Upper lobe of right lung (tissue), 1 donor: ENCODE measurements at regions not wholly inside any gene's neighbourhood (a gene's known extent, or its start where the extent isn't known, plus 50 kb on each side); places are given as distances from the start of the nearest gene placed in this dataset.

Source experiments
- ATAC-seq: fragments of 200-7000 bp; cut with Tn5 transposase; one replicate; pipeline ENCODE4 v1.9.1; 2020; ENCODE audit warnings: mild to moderate bottlenecking, moderate library complexity
- DNase-seq: peaks from one replicate; pipeline ENCODE4 v3.0.0-alpha.2; 2020
- H3K27ac ChIP-seq: fragments of 200-600 bp; one replicate; pipeline ENCODE4 v1.8.0; 2022
- H3K27me3 ChIP-seq: fragments of 200-600 bp; one replicate; pipeline ENCODE4 v1.8.0; 2022; ENCODE audit warnings: mild to moderate bottlenecking
- H3K36me3 ChIP-seq: fragments of 200-600 bp; one replicate; pipeline ENCODE4 v1.8.0; 2022
- H3K4me1 ChIP-seq: fragments of 200-600 bp; one replicate; pipeline ENCODE4 v1.8.0; 2022
- H3K4me3 ChIP-seq: fragments of 200-600 bp; one replicate; pipeline ENCODE4 v1.8.0; 2022; ENCODE audit warnings: mild to moderate bottlenecking
- H3K9me3 ChIP-seq: fragments of 200-600 bp; one replicate; pipeline ENCODE4 v1.8.0; 2022
- intact Hi-C: fragments of 100-400 bp; cut with DNase I; formaldehyde crosslinking; loops from one replicate; pipeline ENCODE4 v1.11.0; 2022
- TF ChIP-seq, protein P1 (sequence below): fragments of 200-600 bp; IDR thresholded peaks from one replicate; pipeline ENCODE4 v1.8.0; 2022; ENCODE audit warnings: antibody characterized with exemption
- donor health status: DM: no; HTN: yes; CAD: no; lungs with severe emphysema.

DNA sequence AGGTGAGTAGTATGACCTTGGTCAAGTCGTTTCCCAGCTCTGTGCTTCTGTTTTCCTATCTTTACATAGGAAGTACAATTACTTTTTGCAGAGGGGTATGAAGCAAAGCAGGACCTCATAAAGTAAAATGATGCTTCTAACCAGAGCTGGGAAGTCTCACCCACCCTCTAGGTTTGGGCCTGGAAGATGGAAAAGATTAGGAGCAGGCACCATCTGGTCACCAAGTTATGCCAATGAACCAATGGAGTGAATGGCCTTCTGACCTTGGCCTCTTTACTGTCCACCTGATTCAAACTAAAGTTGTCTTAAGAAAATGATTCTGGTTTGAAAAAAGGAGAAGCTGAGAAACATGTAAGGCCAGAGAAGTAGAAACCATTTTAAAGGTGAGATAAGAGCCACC is 68.9 kb upstream of the CTNNBL1 start:
- no peak for ATAC-seq

DNA sequence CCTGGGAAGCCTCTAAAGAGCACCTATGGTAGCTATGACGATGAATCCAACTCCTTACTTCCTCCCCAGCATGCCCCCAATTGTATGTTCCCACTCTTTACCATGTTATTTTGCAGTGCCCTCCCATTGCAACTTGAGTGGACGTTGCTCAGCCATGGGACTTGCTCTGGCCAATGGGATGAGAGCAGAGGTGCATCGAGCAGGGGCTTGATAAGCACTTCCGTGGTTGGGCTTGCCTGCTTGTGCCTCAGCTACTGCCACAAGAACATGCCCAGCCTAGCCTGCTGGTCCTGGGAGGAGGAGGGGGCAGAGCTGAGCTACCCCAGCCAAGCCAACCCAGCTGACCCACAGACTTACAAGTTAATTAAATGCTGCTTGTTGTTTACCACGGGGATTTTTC is 71.1 kb upstream of the CTNNBL1 start:
- no peaks in the 10 kb centered on the region for H3K9me3 ChIP-seq
- H3K4me3 ChIP-seq, result no peak overlapping the region
- intact Hi-C loops, result no loop called here
- no peaks in the 10 kb centered on the region for H3K36me3 ChIP-seq
- no peaks in the 10 kb centered on the region for H3K4me1 ChIP-seq
- no peak for ATAC-seq
- DNase-seq, result no peak
- no peak overlapping the region for H3K27ac ChIP-seq
- TF ChIP-seq, protein P1, sequence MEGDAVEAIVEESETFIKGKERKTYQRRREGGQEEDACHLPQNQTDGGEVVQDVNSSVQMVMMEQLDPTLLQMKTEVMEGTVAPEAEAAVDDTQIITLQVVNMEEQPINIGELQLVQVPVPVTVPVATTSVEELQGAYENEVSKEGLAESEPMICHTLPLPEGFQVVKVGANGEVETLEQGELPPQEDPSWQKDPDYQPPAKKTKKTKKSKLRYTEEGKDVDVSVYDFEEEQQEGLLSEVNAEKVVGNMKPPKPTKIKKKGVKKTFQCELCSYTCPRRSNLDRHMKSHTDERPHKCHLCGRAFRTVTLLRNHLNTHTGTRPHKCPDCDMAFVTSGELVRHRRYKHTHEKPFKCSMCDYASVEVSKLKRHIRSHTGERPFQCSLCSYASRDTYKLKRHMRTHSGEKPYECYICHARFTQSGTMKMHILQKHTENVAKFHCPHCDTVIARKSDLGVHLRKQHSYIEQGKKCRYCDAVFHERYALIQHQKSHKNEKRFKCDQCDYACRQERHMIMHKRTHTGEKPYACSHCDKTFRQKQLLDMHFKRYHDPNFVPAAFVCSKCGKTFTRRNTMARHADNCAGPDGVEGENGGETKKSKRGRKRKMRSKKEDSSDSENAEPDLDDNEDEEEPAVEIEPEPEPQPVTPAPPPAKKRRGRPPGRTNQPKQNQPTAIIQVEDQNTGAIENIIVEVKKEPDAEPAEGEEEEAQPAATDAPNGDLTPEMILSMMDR, result no peak
- peaks cover 6% of the 10 kb centered on the region for H3K27me3 ChIP-seq

More for the DNA sequence above, 68.9 kb upstream of the CTNNBL1 start:
- TF ChIP-seq, protein P1, result no peak
- Histone ChIP-seq H3K27ac (no peak overlapping the region), H3K4me3 (no peak overlapping the region), H3K9me3 (no peaks in the 10 kb centered on the region), H3K36me3 (no peaks in the 10 kb centered on the region), H3K27me3 (peaks cover 21% of the 10 kb centered on the region), H3K4me1 (no peaks in the 10 kb centered on the region)
- DNase-seq, result no peak
- intact Hi-C loops, result no loop called here

DNA sequence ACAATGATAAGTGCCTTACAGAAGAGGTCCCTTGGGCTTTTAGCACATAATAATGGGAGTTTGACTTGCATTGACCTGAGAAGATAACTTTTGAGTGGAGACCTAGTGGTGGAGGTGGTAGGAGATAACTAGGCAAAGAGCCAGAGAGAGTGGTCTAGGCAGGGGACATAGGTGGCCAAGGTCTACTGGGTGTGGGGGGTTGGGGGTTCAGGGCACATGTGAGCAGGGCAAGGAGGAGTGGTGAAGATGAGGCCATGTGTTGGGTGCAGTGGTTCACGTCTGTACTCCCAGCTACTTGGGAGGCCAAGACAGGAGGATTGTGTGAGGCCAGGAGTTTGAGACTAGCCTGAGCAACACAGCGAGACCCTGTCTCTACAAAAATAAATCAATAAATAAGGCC is 74.3 kb upstream of the CTNNBL1 start:
- intact Hi-C loops, result no loop called here
- TF ChIP-seq, protein P1, result no peak
- Histone ChIP-seq H3K27me3 (peaks cover 9% of the 10 kb centered on the region), H3K4me3 (no peak overlapping the region), H3K9me3 (no peaks in the 10 kb centered on the region), H3K4me1 (no peaks in the 10 kb centered on the region), H3K36me3 (no peaks in the 10 kb centered on the region), H3K27ac (no peak overlapping the region)
- no peak for ATAC-seq
- DNase-seq, result no peak

DNA sequence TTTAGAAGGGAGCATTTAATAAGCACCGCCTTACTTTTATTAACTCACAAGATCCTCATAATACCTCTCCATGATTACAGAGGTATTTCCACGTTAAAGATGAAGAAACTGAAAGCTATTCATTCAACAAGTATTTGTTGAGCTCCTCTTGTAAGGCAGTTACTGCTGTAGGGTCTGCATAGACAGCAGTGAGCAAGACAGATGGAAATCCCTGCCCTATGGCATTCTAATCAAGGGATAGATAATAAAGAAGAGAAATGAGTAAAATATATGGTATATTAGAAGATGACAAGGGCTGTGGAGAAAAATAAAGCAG is 77.8 kb upstream of the CTNNBL1 start:
- no peak overlapping the region for H3K27ac ChIP-seq
- intact Hi-C loops, result no loop called here
- no peak overlapping the region for H3K4me3 ChIP-seq
- no peaks in the 10 kb centered on the region for H3K9me3 ChIP-seq
- no peaks in the 10 kb centered on the region for H3K4me1 ChIP-seq
- DNase-seq, result no peak
- no peak for ATAC-seq
- TF ChIP-seq, protein P1, result no peak
- H3K27me3 ChIP-seq, result peaks cover 3% of the 10 kb centered on the region
- H3K36me3 ChIP-seq, result no peaks in the 10 kb centered on the region

DNA sequence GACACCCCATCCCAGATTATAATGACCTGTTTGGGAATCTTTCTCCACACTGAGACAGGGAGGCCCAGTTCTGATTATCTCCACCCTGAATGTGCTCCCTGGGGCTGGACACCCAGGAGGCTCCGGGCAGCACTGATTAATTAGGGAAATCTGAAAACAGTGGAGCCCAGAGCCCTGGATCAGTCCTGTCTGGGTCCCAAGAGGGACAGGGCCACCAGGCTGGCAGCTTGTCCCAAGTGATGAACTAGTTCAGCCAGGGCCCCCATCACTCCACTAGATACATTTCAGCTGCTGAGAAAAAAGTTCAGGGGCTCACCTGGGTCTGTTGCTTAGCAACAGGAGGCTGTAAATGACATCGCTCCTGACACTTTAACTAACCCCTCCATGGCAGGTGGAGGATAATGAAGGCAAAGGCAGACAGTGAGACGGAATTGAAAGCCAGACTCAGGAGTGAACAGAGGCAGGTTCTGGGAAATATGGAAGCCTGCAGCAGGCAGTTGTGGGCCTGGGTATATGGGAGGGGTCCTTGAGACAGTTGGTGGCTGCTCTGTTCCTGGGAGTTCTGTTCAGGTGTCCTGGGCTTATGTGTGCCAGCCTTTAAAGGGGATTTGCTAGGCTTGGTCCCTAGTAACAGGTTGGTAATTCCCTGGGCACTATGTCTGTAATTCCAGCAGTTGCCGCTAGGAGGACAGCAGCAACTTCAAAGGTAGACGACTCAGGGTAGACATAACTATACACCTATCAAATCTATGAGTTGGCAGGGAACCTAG is 78.3 kb upstream of the CTNNBL1 start:
- no peaks in the 10 kb centered on the region for H3K9me3 ChIP-seq
- DNase-seq (no peak), ATAC-seq (peak; percentile 70)
- no peak overlapping the region for H3K4me3 ChIP-seq
- peaks cover 3% of the 10 kb centered on the region for H3K27me3 ChIP-seq
- TF ChIP-seq, protein P1, result peak; percentile 62
- H3K4me1 ChIP-seq, result no peaks in the 10 kb centered on the region
- H3K27ac ChIP-seq, result no peak overlapping the region
- intact Hi-C loops, result no loop called here
- no peaks in the 10 kb centered on the region for H3K36me3 ChIP-seq

DNA sequence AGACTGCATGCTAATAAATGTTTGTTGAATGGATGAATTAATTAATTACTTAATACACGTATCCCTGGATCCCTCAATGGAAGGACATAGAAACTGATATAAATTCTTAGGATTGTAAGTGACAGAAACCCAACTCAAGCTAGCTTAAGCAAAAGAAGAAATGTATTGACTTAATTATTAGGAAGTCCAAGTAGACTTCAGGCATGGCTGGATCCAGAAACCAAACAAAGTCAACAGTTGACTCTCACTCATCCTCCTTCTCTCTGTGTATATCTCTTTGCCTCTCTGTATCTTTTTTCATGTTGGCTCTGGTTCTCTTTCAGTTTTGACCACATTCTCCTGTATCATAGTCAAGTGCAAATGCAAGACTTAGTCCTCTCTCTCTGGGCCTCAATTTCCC is 82.0 kb upstream of the CTNNBL1 start:
- H3K36me3 ChIP-seq, result no peaks in the 10 kb centered on the region
- TF ChIP-seq, protein P1, result no peak
- no peak overlapping the region for H3K27ac ChIP-seq
- intact Hi-C loops, result no loop called here
- H3K9me3 ChIP-seq, result no peaks in the 10 kb centered on the region
- ATAC-seq (no peak), DNase-seq (no peak)
- H3K4me1 ChIP-seq, result no peaks in the 10 kb centered on the region
- peaks cover 3% of the 10 kb centered on the region for H3K27me3 ChIP-seq
- H3K4me3 ChIP-seq, result no peak overlapping the region
